AG10803 (cell line): ENCODE measurements at regions not wholly inside any gene's neighbourhood (a gene's known extent, or its start where the extent isn't known, plus 50 kb on each side); places are given as distances from the start of the nearest gene placed in this dataset.

ENCODE experiments used
- DNase-seq: peaks from one replicate; pipeline ENCODE4 v3.0.0; 2010; ENCODE audit warnings: low read depth
- H3K4me3 ChIP-seq: 2 replicates; pipeline ENCODE4 v1.5.1; 2011; ENCODE audit warnings: mild to moderate bottlenecking, low read length, control low read depth
- TF ChIP-seq, protein P1 (sequence below): conservative IDR thresholded peaks from 2 replicates; pipeline ENCODE4 v1.5.1; 2011; ENCODE audit warnings: mild to moderate bottlenecking, low read length, control low read depth, inconsistent platforms

DNA sequence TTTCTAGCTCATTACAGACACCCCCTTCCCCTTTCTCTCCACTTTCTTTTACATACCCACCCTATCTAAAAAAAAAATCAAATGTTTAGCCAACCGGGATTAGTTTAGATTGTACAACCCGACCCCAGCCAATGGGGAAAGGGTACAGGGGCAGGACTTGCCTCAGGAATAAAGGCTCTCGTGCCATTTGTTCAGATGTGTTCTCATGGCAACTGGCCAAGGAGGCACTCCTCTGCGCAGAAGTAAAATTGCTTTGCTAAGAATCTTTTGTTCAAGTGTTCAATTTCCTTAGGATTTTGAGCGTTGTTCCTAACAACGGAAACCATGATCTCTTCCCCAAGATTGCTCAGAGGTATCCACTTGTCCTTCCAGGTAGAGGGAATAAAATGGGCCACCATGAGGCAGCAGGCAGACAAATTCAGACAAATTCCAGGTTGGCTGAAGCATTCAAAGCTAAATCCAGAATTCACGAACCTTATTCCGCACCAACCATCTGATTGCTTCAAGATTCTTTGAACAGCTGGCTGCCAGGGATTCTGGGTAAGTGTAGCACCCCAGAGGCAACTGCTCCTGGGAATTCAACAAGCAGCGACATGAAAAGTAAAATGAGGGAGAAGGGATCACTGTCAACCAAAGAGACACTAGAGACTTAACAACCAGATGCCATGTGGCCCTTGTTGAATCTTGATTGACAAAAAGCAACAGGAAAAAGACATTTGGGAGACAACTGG lies 431.8 kb downstream of the PREX1 start:
- TF ChIP-seq, protein P1, sequence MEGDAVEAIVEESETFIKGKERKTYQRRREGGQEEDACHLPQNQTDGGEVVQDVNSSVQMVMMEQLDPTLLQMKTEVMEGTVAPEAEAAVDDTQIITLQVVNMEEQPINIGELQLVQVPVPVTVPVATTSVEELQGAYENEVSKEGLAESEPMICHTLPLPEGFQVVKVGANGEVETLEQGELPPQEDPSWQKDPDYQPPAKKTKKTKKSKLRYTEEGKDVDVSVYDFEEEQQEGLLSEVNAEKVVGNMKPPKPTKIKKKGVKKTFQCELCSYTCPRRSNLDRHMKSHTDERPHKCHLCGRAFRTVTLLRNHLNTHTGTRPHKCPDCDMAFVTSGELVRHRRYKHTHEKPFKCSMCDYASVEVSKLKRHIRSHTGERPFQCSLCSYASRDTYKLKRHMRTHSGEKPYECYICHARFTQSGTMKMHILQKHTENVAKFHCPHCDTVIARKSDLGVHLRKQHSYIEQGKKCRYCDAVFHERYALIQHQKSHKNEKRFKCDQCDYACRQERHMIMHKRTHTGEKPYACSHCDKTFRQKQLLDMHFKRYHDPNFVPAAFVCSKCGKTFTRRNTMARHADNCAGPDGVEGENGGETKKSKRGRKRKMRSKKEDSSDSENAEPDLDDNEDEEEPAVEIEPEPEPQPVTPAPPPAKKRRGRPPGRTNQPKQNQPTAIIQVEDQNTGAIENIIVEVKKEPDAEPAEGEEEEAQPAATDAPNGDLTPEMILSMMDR: no peak
- no peak for DNase-seq
- no peak overlapping the region for H3K4me3 ChIP-seq

DNA sequence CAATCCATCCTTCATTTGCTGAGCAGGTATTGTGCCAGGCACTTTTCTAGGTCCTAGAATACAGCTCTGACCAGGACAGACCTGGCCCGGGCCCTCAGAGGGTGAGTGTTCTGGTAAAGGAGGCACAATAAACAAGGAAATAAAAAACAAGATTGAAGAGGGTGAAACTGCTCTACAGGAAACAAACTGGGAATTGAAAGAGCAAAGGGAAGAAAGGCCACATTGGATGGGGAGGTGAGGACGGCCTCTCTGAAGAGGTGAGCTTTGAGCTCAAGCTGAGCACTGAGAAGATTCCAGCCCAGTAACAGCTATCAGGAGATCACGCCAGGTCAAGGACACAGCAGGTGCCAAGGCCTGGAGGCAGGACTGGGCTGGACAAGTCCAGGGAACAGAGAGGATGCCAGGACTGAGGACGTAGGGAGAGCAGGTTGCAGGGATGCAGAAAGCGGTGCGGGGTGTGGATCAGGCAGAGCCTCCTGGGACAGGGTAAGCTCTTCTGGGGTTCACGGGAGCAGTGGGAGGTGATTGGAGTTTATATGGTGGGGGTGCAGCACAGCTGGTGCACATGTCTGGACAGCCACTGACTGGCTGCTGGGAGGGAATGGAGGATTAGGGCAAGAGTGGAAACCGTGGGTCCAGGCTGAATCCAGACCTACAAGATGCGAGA lies 433.3 kb downstream of the PREX1 start:
- TF ChIP-seq, protein P1: no peak
- DNase-seq: no peak
- no peak overlapping the region for H3K4me3 ChIP-seq

DNA sequence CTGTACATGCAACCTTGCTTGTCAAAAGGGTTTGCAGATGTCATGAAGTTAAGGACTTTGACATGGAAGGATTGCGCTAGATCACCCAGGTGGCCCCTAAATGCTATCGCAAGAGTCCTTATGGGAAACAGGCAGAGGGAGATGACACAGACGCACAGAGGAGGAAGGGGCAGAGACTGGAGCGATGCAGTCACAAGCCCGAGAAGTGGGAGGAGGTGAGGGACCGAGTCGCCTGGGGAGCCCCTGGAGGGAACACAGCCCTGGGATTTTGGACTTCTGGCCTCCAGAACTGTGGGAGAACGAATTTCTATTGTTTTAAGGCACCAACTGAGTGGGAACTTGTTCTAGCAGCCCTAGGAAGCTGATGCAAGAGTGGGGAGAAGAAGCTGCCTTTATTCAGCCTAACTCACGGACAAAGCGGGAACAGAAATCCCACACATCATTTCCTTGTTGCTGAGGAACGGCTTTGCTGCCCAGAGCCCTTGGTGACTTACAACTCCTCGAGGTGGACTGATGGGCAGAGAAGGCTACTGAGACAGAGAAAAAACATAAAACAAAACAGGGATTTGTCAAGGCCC lies 434.0 kb downstream of the PREX1 start:
- TF ChIP-seq, protein P1: no peak
- DNase-seq: no peak
- H3K4me3 ChIP-seq: no peak overlapping the region

DNA sequence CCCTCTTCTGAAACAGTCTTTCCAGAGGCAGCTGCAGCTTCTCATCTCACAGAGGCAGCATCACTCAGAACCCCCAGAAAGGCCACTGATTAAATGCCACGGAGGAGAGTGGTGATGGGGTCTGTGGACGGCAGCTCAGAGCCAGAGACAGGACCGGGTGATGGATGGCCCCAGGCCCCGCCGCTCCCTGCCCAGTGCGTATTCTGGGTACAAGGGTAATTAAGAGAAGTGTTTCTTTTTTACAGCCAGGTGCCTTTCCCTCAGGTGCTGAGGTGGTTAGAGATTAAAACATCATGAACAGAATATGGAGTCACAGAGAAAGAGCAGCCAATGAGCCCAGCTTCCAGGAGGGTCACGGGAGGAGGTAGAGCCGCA lies 434.5 kb downstream of the PREX1 start:
- TF ChIP-seq, protein P1: no peak
- H3K4me3 ChIP-seq: no peak overlapping the region
- no peak for DNase-seq

DNA sequence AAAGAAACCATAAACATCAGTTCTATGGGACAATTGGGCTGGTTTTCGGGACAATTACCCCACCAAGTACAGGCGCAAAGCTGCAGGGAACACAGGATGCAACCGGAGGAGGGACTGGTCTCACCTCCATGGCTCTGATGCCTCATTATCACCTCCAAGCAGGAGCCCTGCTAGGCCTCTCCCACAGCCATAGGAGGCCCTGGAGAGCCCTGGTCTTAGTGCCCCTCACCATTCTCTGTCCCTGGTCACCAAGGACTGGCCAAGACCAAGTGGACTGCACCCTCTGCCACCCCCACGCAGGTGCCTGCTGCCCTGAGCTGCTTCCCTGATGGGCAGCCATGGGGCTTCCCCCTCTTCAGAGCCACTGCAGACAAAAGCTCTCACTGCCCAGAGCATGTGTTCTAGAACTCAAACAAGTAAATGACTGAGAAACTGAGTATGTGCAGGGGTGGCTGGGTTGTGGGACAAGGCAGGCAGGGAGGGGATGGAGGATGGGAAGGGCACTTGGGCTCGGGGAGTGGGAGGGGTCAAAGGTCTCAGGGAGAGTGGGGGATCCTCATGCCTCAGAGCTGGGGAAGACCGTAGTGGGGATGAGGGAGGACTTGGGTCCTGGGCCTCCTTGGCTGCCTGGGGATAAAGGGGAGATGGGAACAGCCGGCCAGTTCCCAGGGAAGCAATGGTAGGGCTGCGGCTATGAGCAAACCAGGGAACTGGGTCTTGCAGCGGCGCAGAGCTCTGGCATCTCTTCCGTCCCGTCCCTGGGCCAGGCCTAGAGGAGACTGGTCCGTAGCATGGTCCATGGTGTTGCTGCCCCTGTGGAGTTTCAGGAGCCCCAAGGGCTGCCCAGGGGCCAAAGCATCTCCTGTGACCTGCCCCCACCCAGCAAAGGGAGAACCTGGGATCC lies 435.1 kb downstream of the PREX1 start:
- DNase-seq: no peak
- no peak overlapping the region for H3K4me3 ChIP-seq
- TF ChIP-seq, protein P1: no peak

DNA sequence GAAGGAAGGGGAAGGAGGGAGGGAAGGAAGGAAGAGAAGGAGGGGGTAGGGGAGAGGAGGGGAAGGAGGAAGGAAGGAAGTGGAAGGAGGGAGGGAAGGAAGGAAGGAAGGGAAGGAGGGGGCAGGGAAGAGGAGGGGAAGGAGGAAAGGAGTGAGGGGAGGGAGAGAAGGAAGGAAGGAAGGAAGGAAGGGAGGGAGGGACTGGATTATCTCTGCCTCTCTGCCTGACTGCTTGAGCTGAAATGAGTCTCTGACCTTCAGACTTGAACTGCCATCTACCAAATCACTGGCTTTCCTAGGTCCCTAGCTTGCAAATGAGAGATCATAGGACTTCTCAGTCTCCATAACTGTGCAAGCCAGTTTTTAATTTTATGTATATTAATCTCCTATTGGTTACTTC lies 436.8 kb downstream of the PREX1 start:
- no peak for DNase-seq
- no peak overlapping the region for H3K4me3 ChIP-seq
- TF ChIP-seq, protein P1: no peak
